Tibial nerve (tissue), 4 donors: ENCODE measurements at regions not wholly inside any gene's neighbourhood (a gene's known extent, or its start where the extent isn't known, plus 50 kb on each side); places are given as distances from the start of the nearest gene placed in this dataset.

Experiments
- EP300 ChIP-seq, 2 donors: sonication (generic); formaldehyde crosslinking; IDR thresholded peaks; one replicate each; pipeline ENCODE4 v1.6.1; 2017; ENCODE audit warnings: antibody characterized with exemption in 2 of 2, mild to moderate bottlenecking in 1 of 2
- POLR2A ChIP-seq, 2 donors: fragments of 450-650 bp; IDR thresholded peaks; one replicate each; pipeline ENCODE4 v1.6.1; 2017; ENCODE audit warnings: antibody characterized with exemption in 2 of 2, mild to moderate bottlenecking in 2 of 2, moderate library complexity in 2 of 2
- TF ChIP-seq, protein P1 (sequence below), 5 experiments: fragments of 200-600 bp in 3 of 5; fragments of 450-650 bp in 2 of 5; sonication (generic) in 3 of 5; IDR thresholded peaks; one replicate each; pipeline ENCODE4 v1.5.1; 2016 to 2019; ENCODE audit warnings: antibody characterized with exemption in 5 of 5, mild to moderate bottlenecking in 3 of 5, moderate library complexity in 2 of 5

DNA sequence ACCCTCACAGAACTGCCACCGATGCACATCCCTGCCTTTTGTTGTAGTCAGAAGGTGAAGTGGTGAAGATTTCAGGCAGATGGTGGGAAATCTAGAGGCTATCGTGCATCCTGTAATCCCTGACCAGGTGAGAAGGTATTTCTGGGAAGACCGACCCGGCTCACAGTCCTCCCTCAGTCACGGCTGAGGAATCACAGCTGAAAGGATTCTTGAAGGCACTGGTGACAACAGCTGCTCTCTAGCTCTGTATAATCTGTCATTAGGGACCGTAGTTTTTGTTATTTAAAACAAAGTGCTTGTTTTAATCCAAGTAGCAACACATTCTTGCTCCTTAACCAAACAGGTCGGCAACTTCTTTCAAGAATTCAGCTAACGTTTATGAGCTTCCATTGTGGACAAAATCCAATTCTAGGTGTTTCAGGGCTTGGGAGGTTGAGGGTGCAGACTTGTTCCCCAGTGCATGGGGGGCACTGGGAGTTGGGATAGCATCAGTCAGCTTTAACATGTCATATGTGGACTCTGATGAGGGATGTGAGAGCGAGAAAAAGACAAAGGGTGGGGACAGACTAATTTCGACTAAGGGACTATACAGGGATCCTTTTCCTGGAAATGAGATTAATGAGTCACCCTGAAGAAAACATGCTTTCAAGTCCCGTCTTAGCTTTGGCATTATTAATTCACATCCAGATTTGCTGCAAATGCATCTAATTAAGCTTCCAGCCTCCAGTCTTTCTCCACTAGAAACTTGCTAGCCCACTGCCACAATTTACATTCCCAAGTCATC, 141.0 kb upstream of the RASGRP1 start:
- TF ChIP-seq, protein P1, sequence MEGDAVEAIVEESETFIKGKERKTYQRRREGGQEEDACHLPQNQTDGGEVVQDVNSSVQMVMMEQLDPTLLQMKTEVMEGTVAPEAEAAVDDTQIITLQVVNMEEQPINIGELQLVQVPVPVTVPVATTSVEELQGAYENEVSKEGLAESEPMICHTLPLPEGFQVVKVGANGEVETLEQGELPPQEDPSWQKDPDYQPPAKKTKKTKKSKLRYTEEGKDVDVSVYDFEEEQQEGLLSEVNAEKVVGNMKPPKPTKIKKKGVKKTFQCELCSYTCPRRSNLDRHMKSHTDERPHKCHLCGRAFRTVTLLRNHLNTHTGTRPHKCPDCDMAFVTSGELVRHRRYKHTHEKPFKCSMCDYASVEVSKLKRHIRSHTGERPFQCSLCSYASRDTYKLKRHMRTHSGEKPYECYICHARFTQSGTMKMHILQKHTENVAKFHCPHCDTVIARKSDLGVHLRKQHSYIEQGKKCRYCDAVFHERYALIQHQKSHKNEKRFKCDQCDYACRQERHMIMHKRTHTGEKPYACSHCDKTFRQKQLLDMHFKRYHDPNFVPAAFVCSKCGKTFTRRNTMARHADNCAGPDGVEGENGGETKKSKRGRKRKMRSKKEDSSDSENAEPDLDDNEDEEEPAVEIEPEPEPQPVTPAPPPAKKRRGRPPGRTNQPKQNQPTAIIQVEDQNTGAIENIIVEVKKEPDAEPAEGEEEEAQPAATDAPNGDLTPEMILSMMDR (IDR thresholded peaks at IDR 0.05) = no peak
- TF ChIP-seq POLR2A (IDR thresholded peaks at IDR 0.05) (no peak), EP300 (IDR thresholded peaks at IDR 0.05) (no peak)
